C4-2B (cell line): ENCODE measurements at regions not wholly inside any gene's neighbourhood (a gene's known extent, or its start where the extent isn't known, plus 50 kb on each side); places are given as distances from the start of the nearest gene placed in this dataset.

Source experiments
- CTCF ChIP-seq: fragments of 450-650 bp; conservative IDR thresholded peaks from 2 replicates; pipeline ENCODE4 v1.5.1; 2017; ENCODE audit warnings: mild to moderate bottlenecking
- ZFX ChIP-seq: fragments of 450-650 bp; IDR thresholded peaks from 2 replicates; pipeline ENCODE4 v1.6.1; 2017

GRCh38 chr2:7586898-7587297 is 669.7 kb downstream of the RNF144A start:
- TF ChIP-seq CTCF (no peak), ZFX (no peak)
